CD4-positive, alpha-beta T cell (primary cell): ENCODE measurements at regions not wholly inside any gene's neighbourhood (a gene's known extent, or its start where the extent isn't known, plus 50 kb on each side); places are given as distances from the start of the nearest gene placed in this dataset.

Experiments
- ATAC-seq: fragments of 200-7000 bp; cut with Tn5 transposase; one replicate; pipeline ENCODE4 v1.10.0; 2022; ENCODE audit warnings: mild to moderate bottlenecking; ENCODE audit not compliant: poor library complexity
- CTCF ChIA-PET: fragments of 350-600 bp; sonication (Branson Sonifier 250); formaldehyde crosslinking; loops from one replicate; lab custom pipeline; 2021; ENCODE audit warnings: antibody characterized with exemption, inconsistent platforms; lab: Charles Lee
- POLR2A ChIA-PET: fragments of 350-600 bp; sonication (Branson Sonifier 250); formaldehyde crosslinking; loops from one replicate; lab custom pipeline; 2021; ENCODE audit warnings: antibody characterized with exemption, inconsistent platforms; lab: Charles Lee
- DNase-seq, 14 experiments: peaks; one replicate each; pipeline ENCODE4 v3.0.0-alpha.2; 2013 to 2020; ENCODE audit warnings: mixed read lengths in 2 of 14
- H3K27ac ChIP-seq, 2 donors: one replicate each; pipeline versions ENCODE4 v1.5.1 to v1.7.0; 2013; ENCODE audit warnings: low read length in 2 of 2, low read depth in 1 of 2, mild to moderate bottlenecking in 1 of 2
- H3K27me3 ChIP-seq, 2 experiments: 1 replicate in 1 of 2; 2 replicates in 1 of 2; pipeline versions ENCODE4 v1.6.1 to v1.7.0; 2013; ENCODE audit warnings: low read length in 2 of 2, control low read depth in 1 of 2, mild to moderate bottlenecking in 1 of 2, moderate library complexity in 1 of 2; ENCODE audit not compliant: insufficient read depth in 2 of 2, control insufficient read depth in 1 of 2
- H3K36me3 ChIP-seq: one replicate; pipeline ENCODE4 v1.6.1; 2013; ENCODE audit warnings: low read length, control low read depth; ENCODE audit not compliant: insufficient read depth
- H3K4me1 ChIP-seq: one replicate; pipeline ENCODE4 v1.6.1; 2013; ENCODE audit warnings: low read length, control low read depth; ENCODE audit not compliant: insufficient read depth
- H3K4me3 ChIP-seq: one replicate; pipeline ENCODE4 v1.5.1; 2013; ENCODE audit warnings: mild to moderate bottlenecking, low read length, moderate library complexity
- H3K9me3 ChIP-seq, 2 experiments: 1 replicate in 1 of 2; 2 replicates in 1 of 2; pipeline versions ENCODE4 v1.6.1 to v1.7.0; 2013; ENCODE audit warnings: low read length in 2 of 2, mild to moderate bottlenecking in 2 of 2, control low read depth in 1 of 2, moderate library complexity in 1 of 2; ENCODE audit not compliant: control insufficient read depth in 1 of 2, insufficient read depth in 1 of 2
- H3K27ac Mint-ChIP-seq: one replicate; pipeline ENCODE4 v1.8.0; 2020; ENCODE audit warnings: mixed read lengths
- H3K27me3 Mint-ChIP-seq: one replicate; pipeline ENCODE4 v1.8.0; 2021; ENCODE audit warnings: mixed read lengths
- H3K36me3 Mint-ChIP-seq: one replicate; pipeline ENCODE4 v1.8.0; 2021; ENCODE audit warnings: low read depth, mixed read lengths
- H3K4me1 Mint-ChIP-seq: one replicate; pipeline ENCODE4 v1.8.0; 2021; ENCODE audit warnings: low read depth, mixed read lengths
- H3K4me3 Mint-ChIP-seq: one replicate; pipeline ENCODE4 v1.8.0; 2020; ENCODE audit warnings: mild to moderate bottlenecking, mixed read lengths
- H3K9me3 Mint-ChIP-seq: one replicate; pipeline ENCODE4 v1.8.0; 2020; ENCODE audit warnings: mixed read lengths
- CTCF ChIP-seq: fragments of 200-600 bp; IDR thresholded peaks from one replicate; pipeline ENCODE4 v1.8.0; 2022; ENCODE audit warnings: antibody characterized with exemption, mild to moderate bottlenecking
- intact Hi-C, 2 experiments: fragments of 100-400 bp; cut with DNase I in 1 of 2; cut with micrococcal nuclease in 1 of 2; formaldehyde crosslinking; loops; one replicate each; pipeline versions ENCODE4 v1.15.1 to v1.9.0; 2023 to 2025; cut with DNase I, micrococcal nuclease

- no peak overlapping the region for H3K4me3 ChIP-seq
- intact Hi-C loops, result no loop called here
- no peaks in the 10 kb centered on the region for H3K36me3 Mint-ChIP-seq
- no peak for TF ChIP-seq CTCF
- H3K4me3 Mint-ChIP-seq, result no peak overlapping the region
- DNase-seq (no peak), ATAC-seq (no peak)
- no peaks in the 10 kb centered on the region for H3K36me3 ChIP-seq
- ChIA-PET CTCF (no interaction called here), POLR2A (no interaction called here)
- H3K27me3 ChIP-seq, result no peaks in the 10 kb centered on the region
- no peaks in the 10 kb centered on the region for H3K9me3 Mint-ChIP-seq
- H3K27ac ChIP-seq, result no peak overlapping the region
- no peak overlapping the region for H3K27ac Mint-ChIP-seq
- no peaks in the 10 kb centered on the region for H3K4me1 Mint-ChIP-seq
- H3K9me3 ChIP-seq, result no peaks in the 10 kb centered on the region
- H3K4me1 ChIP-seq, result no peaks in the 10 kb centered on the region
- no peaks in the 10 kb centered on the region for H3K27me3 Mint-ChIP-seq
Measured at GRCh38 chr20:48196486-48196885, 411.2 kb upstream of the SULF2 start.

- ChIA-PET CTCF (no interaction called here), POLR2A (no interaction called here)
- TF ChIP-seq CTCF, result no peak
Measured at GRCh38 chr20:48196001-48196400, 410.7 kb upstream of the SULF2 start.

GRCh38 chr20:48195121-48195870 lies 410.0 kb upstream of the SULF2 start:
- no peaks in the 10 kb centered on the region for H3K36me3 Mint-ChIP-seq
- Histone ChIP-seq H3K27ac (no peak overlapping the region), H3K27me3 (no peaks in the 10 kb centered on the region), H3K4me3 (no peak overlapping the region), H3K36me3 (no peaks in the 10 kb centered on the region), H3K9me3 (no peaks in the 10 kb centered on the region), H3K4me1 (no peaks in the 10 kb centered on the region)
- CTCF ChIA-PET, result no interaction called here
- no peaks in the 10 kb centered on the region for H3K27me3 Mint-ChIP-seq
- no peak for ATAC-seq
- no peak overlapping the region for H3K27ac Mint-ChIP-seq
- POLR2A ChIA-PET, result no interaction called here
- no peak for DNase-seq
- H3K9me3 Mint-ChIP-seq, result no peaks in the 10 kb centered on the region
- H3K4me1 Mint-ChIP-seq, result no peaks in the 10 kb centered on the region
- TF ChIP-seq CTCF, result no peak
- H3K4me3 Mint-ChIP-seq, result no peak overlapping the region
- intact Hi-C loops, result no loop called here

More at GRCh38 chr20:48196001-48196400, 410.7 kb upstream of the SULF2 start:
- Mint-ChIP-seq H3K27me3 (no peaks in the 10 kb centered on the region), H3K4me3 (no peak overlapping the region), H3K9me3 (no peaks in the 10 kb centered on the region), H3K27ac (no peak overlapping the region), H3K36me3 (no peaks in the 10 kb centered on the region), H3K4me1 (no peaks in the 10 kb centered on the region)
- intact Hi-C loops, result no loop called here
- DNase-seq (no peak), ATAC-seq (no peak)
- Histone ChIP-seq H3K36me3 (no peaks in the 10 kb centered on the region), H3K4me3 (no peak overlapping the region), H3K4me1 (no peaks in the 10 kb centered on the region), H3K27ac (no peak overlapping the region), H3K27me3 (no peaks in the 10 kb centered on the region), H3K9me3 (no peaks in the 10 kb centered on the region)
